Heart left ventricle (tissue), 16 donors: ENCODE measurements at regions not wholly inside any gene's neighbourhood (a gene's known extent, or its start where the extent isn't known, plus 50 kb on each side); places are given as distances from the start of the nearest gene placed in this dataset.

ENCODE experiments used
- ATAC-seq, 4 donors: fragments of 200-7000 bp; cut with Tn5 transposase; one replicate each; pipeline ENCODE4 v1.9.1; 2020 to 2022; ENCODE audit warnings: moderate library complexity in 4 of 4, mild to moderate bottlenecking in 3 of 4, moderate number of reproducible peaks in 1 of 4
- DNase-seq, 5 donors: peaks; one replicate each; pipeline ENCODE4 v3.0.0-alpha.2; 2020
- H3K27ac ChIP-seq, 12 donors: fragments of 200-600 bp; sonication (generic) in 4 of 12; one replicate each; pipeline versions ENCODE4 v1.5.0 to v1.8.0; 2016 to 2022; ENCODE audit warnings: mild to moderate bottlenecking in 2 of 12
- H3K27me3 ChIP-seq, 9 donors: fragments of 200-600 bp; sonication (generic) in 2 of 9; one replicate each; pipeline versions ENCODE4 v1.5.1 to v1.8.0; 2016 to 2022; ENCODE audit warnings: mild to moderate bottlenecking in 3 of 9
- H3K36me3 ChIP-seq, 9 donors: fragments of 200-600 bp; sonication (generic) in 2 of 9; one replicate each; pipeline versions ENCODE4 v1.5.0 to v1.8.0; 2018 to 2022; ENCODE audit warnings: mild to moderate bottlenecking in 2 of 9
- H3K4me1 ChIP-seq, 12 donors: fragments of 200-600 bp; sonication (generic) in 4 of 12; one replicate each; pipeline versions ENCODE4 v1.5.0 to v1.8.0; 2016 to 2022; ENCODE audit warnings: mild to moderate bottlenecking in 3 of 12
- H3K4me3 ChIP-seq, 12 donors: fragments of 200-600 bp; sonication (generic) in 4 of 12; one replicate each; pipeline versions ENCODE4 v1.5.0 to v1.8.0; 2017 to 2022; ENCODE audit warnings: mild to moderate bottlenecking in 9 of 12, moderate library complexity in 4 of 12
- H3K9me3 ChIP-seq, 12 donors: fragments of 200-600 bp; sonication (generic) in 4 of 12; one replicate each; pipeline versions ENCODE4 v1.5.0 to v1.8.0; 2016 to 2022; ENCODE audit warnings: mild to moderate bottlenecking in 1 of 12
- CTCF ChIP-seq, 12 donors: fragments of 200-600 bp; sonication (generic) in 4 of 12; IDR thresholded peaks; one replicate each; pipeline versions ENCODE4 v1.5.0 to v1.8.0; 2018 to 2022; ENCODE audit warnings: antibody characterized with exemption in 12 of 12, mild to moderate bottlenecking in 5 of 12
- POLR2A ChIP-seq, 2 donors: fragments of 450-650 bp; IDR thresholded peaks; one replicate each; pipeline ENCODE4 v1.6.1; 2017; ENCODE audit warnings: antibody characterized with exemption in 2 of 2, mild to moderate bottlenecking in 2 of 2, moderate library complexity in 2 of 2
- WGBS, 4 donors: extraction: QIAGEN DNeasy Blood & Tissue Kit in 2 of 4; methylation state at CpG; one replicate each; pipeline versions ENCODE4 v1.1.5 to v1.1.7; 2013 to 2018; 5-methylcytosine and 5-hydroxymethylcytosine counted together
- intact Hi-C, 10 donors: fragments of 100-400 bp; cut with DNase I; formaldehyde crosslinking; loops; one replicate each; pipeline versions ENCODE4 v1.11.1 to v1.14.2; 2022
- donor health status: ischemic (EF 13 %, LVEDD 7.1; RV severe dilation, severe dysfunction).
- donor health status: healthy with polysubstance abuse.
- donor health status: DM: no; HTN: yes; CAD: no.
- donor health status: DM: no; HTN: no; CAD: no.
- donor health status: ischemic (EF 25% LVEDD 6.9; RV normal size, moderate dysfunction).
- donor health status: ischemic (EF 25% LVEDD 5.7; RV mildly dilated, moderate dysfunction).
- donor health status: healthy.
- donor health status: DM: yes; HTN: yes; CAD: no.
- donor health status: ischemic (EF 35%, LVEDD 5.7; RV mildly dilated, moderate dysfunction).
- donor health status: nonischemic (EF 11% LVEDD 7.7; RV severe dilation, severe dysfunction).
- donor health status: DM: yes; HTN: yes; CAD: no.
- donor health status: PGD.
- donor health status: ischemic (EF 29% LVEDD 5.4; RV normal size, mild dysfunction).
- donor health status: nonischemic (EF 23%, LVEDD 6.1; RV moderate dilation, normal function).

DNA sequence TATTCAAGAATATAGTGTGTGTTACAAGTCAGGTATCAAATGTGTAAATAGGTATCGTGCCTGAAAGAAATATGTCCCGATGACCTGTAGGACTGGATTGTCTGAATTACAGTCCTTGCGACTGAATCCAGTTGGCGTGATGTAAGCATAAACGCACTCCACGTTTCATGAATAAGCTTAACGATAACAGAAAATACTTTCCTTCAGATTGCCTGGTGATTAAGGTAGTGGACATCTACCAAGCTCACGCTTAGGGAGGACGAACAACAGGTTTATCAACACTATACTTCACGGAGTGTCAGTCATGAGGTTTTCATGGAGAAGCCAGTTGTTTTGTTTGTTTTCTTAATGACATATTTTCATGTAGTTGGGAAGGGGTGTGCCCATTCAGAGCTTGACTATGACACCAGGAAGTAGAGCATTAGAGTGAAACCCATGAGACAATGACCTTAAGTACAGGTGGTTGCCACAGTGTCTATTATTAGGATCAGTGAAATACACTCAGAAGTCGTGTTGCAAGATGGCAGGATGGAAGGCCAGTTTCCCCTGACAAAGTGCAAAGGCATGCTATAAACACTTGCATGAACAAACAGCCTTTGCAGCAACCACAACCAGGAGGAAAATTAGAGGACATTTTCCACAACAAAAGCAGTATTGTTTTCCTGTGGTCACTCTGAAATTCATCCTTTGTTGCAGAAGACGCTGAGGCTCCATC is 305.8 kb upstream of the PRDM1 start:
- Histone ChIP-seq H3K27me3 (no peaks in the 10 kb centered on the region), H3K4me1 (peaks cover 0 to 28% (median 0%) of the 10 kb centered on the region in 12 donors), H3K27ac (no peak overlapping the region), H3K9me3 (peaks cover 0 to 12% (median 4%) of the 10 kb centered on the region in 12 donors), H3K4me3 (no peak overlapping the region), H3K36me3 (no peaks in the 10 kb centered on the region)
- no peak for TF ChIP-seq CTCF (IDR thresholded peaks at IDR 0.05)
- 92 to 93% (median 92%) methylated on average over 12 of the region's 12 CpGs for WGBS, 4 donors
- DNase-seq (no peak), ATAC-seq (no peak)
- intact Hi-C loops = no loop called here

DNA sequence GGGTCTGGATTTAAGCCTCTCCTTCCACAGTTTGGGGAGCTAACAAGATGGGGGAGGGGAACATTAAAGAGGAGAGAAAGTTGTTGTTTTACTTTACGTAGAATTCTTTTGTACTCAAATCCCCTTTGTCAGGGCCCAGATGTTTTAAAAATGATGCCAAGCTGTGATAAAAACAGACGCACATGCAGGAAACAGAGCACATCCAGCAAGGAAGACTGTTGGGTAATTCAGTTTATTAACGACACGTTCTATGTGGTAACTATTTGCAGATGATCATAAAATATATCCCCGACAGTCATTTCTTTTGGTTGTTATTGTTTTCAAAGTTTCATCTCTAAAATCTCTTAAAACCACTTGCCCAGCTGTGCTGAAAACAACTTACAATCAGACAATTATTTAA is 307.0 kb upstream of the PRDM1 start:
- H3K4me3 ChIP-seq = no peak overlapping the region
- TF ChIP-seq CTCF (IDR thresholded peaks at IDR 0.05) = no peak
- no peak for TF ChIP-seq POLR2A (IDR thresholded peaks at IDR 0.05)
- WGBS, 4 donors = 48 to 63% (median 55%) methylated on average over 5 of the region's 5 CpGs
- DNase-seq (no peak), ATAC-seq (no peak)
- H3K9me3 ChIP-seq = peaks cover 0 to 24% (median 10%) of the 10 kb centered on the region in 12 donors
- H3K27me3 ChIP-seq = no peaks in the 10 kb centered on the region
- H3K27ac ChIP-seq = no peak overlapping the region
- no peaks in the 10 kb centered on the region for H3K36me3 ChIP-seq
- intact Hi-C loops = no loop called here
- peaks cover 0 to 17% (median 0%) of the 10 kb centered on the region in 12 donors for H3K4me1 ChIP-seq

DNA sequence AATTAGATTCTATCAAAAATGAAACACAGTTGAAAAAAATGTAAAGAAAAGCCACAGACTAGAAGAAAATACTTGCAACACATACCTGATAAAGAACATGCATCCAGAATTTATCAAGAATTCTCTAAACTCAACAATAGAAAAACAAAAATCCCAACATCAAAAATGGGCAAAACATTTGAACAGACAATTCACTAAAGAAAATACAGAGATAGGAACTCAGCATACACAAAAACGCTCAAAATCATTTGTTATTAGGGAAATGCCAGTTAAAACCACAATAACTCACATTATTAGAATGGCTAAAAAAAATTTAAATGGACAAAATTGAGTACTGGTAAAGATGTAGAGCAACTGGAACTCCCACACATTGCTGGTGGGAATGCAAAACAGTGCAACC is 311.0 kb upstream of the PRDM1 start:
- intact Hi-C loops = no loop called here
- no peaks in the 10 kb centered on the region for H3K36me3 ChIP-seq
- no peaks in the 10 kb centered on the region for H3K4me1 ChIP-seq
- TF ChIP-seq CTCF (IDR thresholded peaks at IDR 0.05) = no peak
- no peak for TF ChIP-seq POLR2A (IDR thresholded peaks at IDR 0.05)
- no peak overlapping the region for H3K27ac ChIP-seq
- H3K27me3 ChIP-seq = no peaks in the 10 kb centered on the region
- no peak overlapping the region for H3K4me3 ChIP-seq
- no peak for DNase-seq
- ATAC-seq = no peak
- WGBS, 4 donors = 83 to 90% (median 86%) methylated on average over 1 of the region's 1 CpG
- peaks cover 0 to 25% (median 10%) of the 10 kb centered on the region in 12 donors for H3K9me3 ChIP-seq

- DNase-seq (no peak), ATAC-seq (no peak)
- H3K27me3 ChIP-seq = no peaks in the 10 kb centered on the region
- H3K9me3 ChIP-seq = peaks cover 0 to 25% (median 10%) of the 10 kb centered on the region in 12 donors
- intact Hi-C loops = no loop called here
- no peak overlapping the region for H3K27ac ChIP-seq
- H3K4me3 ChIP-seq = no peak overlapping the region
- TF ChIP-seq CTCF (IDR thresholded peaks at IDR 0.05) = no peak
- no peak for TF ChIP-seq POLR2A (IDR thresholded peaks at IDR 0.05)
- whole genome bisulfite sequencing, 4 donors = 83 to 91% (median 86%) methylated on average over 1 of the region's 1 CpG
- no peaks in the 10 kb centered on the region for H3K36me3 ChIP-seq
- no peaks in the 10 kb centered on the region for H3K4me1 ChIP-seq
Observed at GRCh38 chr6:105774247-105774646, 311.9 kb upstream of the PRDM1 start.
